ENCODE measurements at regions not wholly inside any gene's neighbourhood (a gene's known extent, or its start where the extent isn't known, plus 50 kb on each side); places are given as distances from the start of the nearest gene placed in this dataset.

- no peaks in the 10 kb centered on the region for H3K9me3 Mint-ChIP-seq
- H3K36me3 Mint-ChIP-seq (ENCODE audit: low read depth) = no peaks in the 10 kb centered on the region
- no peaks in the 10 kb centered on the region for H3K27me3 Mint-ChIP-seq
- no peaks in the 10 kb centered on the region for H3K4me1 Mint-ChIP-seq (ENCODE audit: low read depth)
- H3K4me3 Mint-ChIP-seq = no peak overlapping the region
- intact Hi-C loops (cut with micrococcal nuclease) = no loop called here
- H3K27ac Mint-ChIP-seq = no peak overlapping the region
Observed at GRCh38 chr1:199301472-199302217, 662.8 kb downstream of the PTPRC start.

DNA sequence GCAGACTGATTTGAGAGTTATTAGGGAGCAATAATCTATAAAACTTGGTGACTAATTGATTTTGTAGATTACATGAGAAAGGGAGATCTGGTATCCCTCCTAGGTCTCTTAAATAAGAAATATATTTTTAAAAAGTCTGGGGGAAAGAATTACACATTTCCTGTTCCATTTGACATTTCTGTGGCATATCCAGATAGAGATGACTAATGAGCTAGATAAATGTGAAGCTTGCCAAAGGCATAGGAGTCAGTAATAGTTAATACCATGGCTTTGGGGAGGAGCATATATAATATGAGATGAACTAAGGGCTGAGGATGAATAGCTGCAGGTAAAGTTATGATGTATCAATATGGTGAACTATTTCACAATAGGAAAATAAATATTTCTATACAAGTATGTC, 663.7 kb downstream of the PTPRC start:
- no peak overlapping the region for H3K4me3 Mint-ChIP-seq
- H3K27me3 Mint-ChIP-seq = no peaks in the 10 kb centered on the region

DNA sequence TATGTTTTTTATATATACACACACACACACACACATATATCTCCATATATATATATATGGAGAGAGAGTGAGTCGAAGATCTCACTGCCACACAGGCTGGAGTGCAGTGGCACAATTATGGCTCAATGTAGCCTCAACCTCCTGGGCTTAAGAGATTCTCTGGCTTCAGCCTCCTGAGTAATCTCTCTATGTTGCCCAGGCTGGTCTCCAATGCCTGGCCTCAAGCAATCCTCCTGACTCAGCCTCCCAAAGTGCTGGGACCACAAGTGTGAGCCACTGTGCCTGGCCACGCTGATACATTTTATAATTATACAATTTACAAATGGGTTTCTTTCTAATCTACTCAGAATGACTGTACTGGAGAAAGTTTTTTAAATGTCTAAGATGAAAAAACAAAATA, 664.2 kb downstream of the PTPRC start:
- no peaks in the 10 kb centered on the region for H3K9me3 Mint-ChIP-seq
- H3K4me3 Mint-ChIP-seq = no peak overlapping the region
- intact Hi-C loops (cut with micrococcal nuclease) = no loop called here
- no peaks in the 10 kb centered on the region for H3K36me3 Mint-ChIP-seq (ENCODE audit: low read depth)
- no peak overlapping the region for H3K27ac Mint-ChIP-seq
- no peaks in the 10 kb centered on the region for H3K4me1 Mint-ChIP-seq (ENCODE audit: low read depth)
- no peaks in the 10 kb centered on the region for H3K27me3 Mint-ChIP-seq

More for the DNA sequence above, 663.7 kb downstream of the PTPRC start:
- no peaks in the 10 kb centered on the region for H3K9me3 Mint-ChIP-seq
- H3K27ac Mint-ChIP-seq = no peak overlapping the region
- no peaks in the 10 kb centered on the region for H3K36me3 Mint-ChIP-seq (ENCODE audit: low read depth)
- intact Hi-C loops (cut with micrococcal nuclease) = no loop called here
- H3K4me1 Mint-ChIP-seq (ENCODE audit: low read depth) = no peaks in the 10 kb centered on the region

DNA sequence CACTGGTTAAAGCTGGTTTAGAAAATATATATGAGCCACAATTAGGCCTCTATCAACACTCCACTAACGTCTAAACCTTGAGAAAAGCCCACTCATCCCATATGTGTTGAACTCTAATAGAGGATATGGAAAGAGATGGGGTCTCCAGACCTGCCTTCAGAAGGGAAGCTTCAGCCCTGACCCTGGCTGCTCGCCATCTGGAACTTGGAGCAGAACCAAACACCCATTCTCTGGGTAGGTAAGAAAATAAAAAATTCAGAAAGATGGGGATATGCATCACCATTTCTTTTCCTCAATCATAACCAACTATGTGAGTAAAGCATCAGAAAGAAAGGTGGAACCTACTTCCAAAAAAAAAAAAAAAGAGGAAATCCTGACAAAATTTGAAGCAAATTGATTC, 666.2 kb downstream of the PTPRC start:
- Mint-ChIP-seq H3K9me3 (no peaks in the 10 kb centered on the region), H3K36me3 (ENCODE audit: low read depth) (no peaks in the 10 kb centered on the region), H3K27me3 (no peaks in the 10 kb centered on the region), H3K4me1 (ENCODE audit: low read depth) (no peaks in the 10 kb centered on the region), H3K27ac (no peak overlapping the region), H3K4me3 (no peak overlapping the region)
- intact Hi-C loops (cut with micrococcal nuclease) = no loop called here

DNA sequence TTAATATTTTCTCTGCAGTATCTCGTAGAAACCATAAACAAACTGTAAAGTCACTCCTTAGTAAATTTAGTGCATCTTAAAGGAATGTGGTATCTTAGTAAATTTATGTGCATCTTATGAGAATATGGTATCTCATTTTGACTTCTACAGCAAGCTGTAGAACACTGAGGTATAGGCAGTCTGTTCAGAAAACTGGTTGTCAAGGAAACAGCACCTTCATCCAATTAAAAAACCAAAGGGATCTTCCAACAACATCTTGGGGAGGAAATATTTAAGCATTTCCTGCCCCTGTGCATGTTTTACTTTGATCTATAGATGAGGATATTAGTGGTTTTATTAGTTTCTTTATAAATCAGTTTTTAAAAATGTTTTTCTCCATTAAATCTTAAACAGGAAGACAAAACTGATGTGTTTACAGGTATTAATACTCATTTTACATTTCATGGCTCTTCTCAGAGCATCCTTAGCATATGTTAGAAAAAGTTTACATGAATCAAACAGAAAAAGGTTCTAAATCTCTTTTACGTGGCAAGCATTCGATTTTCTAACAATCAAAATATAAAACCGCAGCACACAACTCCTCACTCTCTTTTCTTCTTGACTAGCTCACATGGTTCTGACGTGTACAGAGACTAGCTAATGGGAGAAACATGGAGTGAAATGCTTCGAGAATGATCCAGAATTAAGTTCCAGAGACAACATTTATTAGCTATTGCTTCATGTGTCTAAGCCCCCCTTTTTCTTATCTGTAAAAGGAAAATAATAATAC, 668.8 kb downstream of the PTPRC start:
- no peak overlapping the region for H3K4me3 Mint-ChIP-seq
- intact Hi-C loops (cut with micrococcal nuclease) = no loop called here
- no peak overlapping the region for H3K27ac Mint-ChIP-seq
- H3K4me1 Mint-ChIP-seq (ENCODE audit: low read depth) = no peaks in the 10 kb centered on the region
- no peaks in the 10 kb centered on the region for H3K36me3 Mint-ChIP-seq (ENCODE audit: low read depth)
- no peaks in the 10 kb centered on the region for H3K9me3 Mint-ChIP-seq
- no peaks in the 10 kb centered on the region for H3K27me3 Mint-ChIP-seq

DNA sequence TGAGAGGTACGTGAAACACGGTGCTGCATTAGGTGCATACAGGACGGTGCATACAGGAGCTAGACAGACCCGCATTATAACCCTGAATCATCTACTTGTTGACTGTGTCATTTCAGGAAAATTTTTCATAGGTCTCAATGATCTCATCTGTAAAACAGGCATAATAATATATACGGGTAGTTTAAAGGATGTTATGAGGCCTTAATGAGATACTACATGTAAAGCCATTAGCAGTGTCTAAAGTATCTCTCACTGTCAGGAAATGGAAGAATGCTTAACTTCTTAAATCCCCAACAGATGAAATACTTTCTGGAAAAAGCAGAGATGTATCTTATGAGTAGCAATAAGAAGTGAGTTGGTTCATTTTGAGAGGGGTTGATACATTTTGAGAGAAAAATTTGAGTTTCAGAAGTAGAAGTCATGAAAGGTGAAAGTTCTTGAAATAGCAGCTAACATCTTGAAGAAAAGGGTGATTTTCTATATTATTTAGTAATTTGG, 669.6 kb downstream of the PTPRC start:
- intact Hi-C loops (cut with micrococcal nuclease) = no loop called here
- Mint-ChIP-seq H3K4me1 (ENCODE audit: low read depth) (no peaks in the 10 kb centered on the region), H3K27ac (no peak overlapping the region), H3K9me3 (no peaks in the 10 kb centered on the region), H3K36me3 (ENCODE audit: low read depth) (no peaks in the 10 kb centered on the region), H3K4me3 (no peak overlapping the region), H3K27me3 (no peaks in the 10 kb centered on the region)

- no peaks in the 10 kb centered on the region for H3K4me1 Mint-ChIP-seq (ENCODE audit: low read depth)
- no peaks in the 10 kb centered on the region for H3K9me3 Mint-ChIP-seq
- no peak overlapping the region for H3K27ac Mint-ChIP-seq
- H3K36me3 Mint-ChIP-seq (ENCODE audit: low read depth) = no peaks in the 10 kb centered on the region
- intact Hi-C loops (cut with micrococcal nuclease) = no loop called here
- no peak overlapping the region for H3K4me3 Mint-ChIP-seq
- H3K27me3 Mint-ChIP-seq = no peaks in the 10 kb centered on the region
Observed at GRCh38 chr1:199310708-199311107, 671.9 kb downstream of the PTPRC start.

DNA sequence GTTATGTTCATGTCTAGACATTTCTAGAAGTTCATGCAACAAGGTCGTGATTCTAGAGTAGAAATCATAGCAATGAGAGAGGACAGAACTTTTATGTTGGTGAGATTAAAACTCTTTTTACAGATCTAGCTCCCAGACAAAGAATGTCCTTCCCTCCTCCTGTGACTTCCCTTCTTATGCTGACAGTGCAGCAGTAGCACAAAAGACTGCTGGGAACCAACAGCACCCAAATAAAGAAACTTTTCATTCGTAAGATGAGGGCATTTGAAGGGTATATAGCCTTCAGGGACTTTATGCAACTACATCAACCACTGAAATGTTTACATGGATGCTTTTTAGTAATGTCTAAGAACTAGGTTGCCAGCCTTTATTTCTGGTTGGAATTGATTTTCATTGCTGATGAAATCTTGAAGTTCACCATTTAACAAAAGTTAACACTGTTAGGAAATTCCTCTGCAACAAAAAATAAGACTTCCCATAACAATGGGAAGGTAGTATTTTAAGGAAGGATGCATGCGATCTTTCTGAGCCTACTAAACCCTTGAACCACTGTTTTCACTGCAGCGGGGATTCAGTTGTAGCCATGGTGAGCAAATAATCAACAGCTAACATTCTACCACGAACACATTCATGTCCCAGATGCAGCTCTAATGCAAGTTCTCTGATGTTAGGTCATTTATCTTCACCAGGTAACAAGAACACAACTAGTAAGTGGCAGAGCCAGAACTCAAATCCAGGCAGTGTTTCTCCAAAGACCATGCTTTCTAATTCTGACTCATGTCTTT, 672.8 kb downstream of the PTPRC start:
- no peak overlapping the region for H3K4me3 Mint-ChIP-seq
- H3K36me3 Mint-ChIP-seq (ENCODE audit: low read depth) = no peaks in the 10 kb centered on the region
- intact Hi-C loops (cut with micrococcal nuclease) = no loop called here
- H3K27ac Mint-ChIP-seq = no peak overlapping the region
- no peaks in the 10 kb centered on the region for H3K9me3 Mint-ChIP-seq
- H3K4me1 Mint-ChIP-seq (ENCODE audit: low read depth) = no peaks in the 10 kb centered on the region
- H3K27me3 Mint-ChIP-seq = no peaks in the 10 kb centered on the region

GRCh38 chr1:199312626-199313025, 673.8 kb downstream of the PTPRC start:
- H3K27me3 Mint-ChIP-seq = no peaks in the 10 kb centered on the region
- intact Hi-C loops (cut with micrococcal nuclease) = no loop called here

DNA sequence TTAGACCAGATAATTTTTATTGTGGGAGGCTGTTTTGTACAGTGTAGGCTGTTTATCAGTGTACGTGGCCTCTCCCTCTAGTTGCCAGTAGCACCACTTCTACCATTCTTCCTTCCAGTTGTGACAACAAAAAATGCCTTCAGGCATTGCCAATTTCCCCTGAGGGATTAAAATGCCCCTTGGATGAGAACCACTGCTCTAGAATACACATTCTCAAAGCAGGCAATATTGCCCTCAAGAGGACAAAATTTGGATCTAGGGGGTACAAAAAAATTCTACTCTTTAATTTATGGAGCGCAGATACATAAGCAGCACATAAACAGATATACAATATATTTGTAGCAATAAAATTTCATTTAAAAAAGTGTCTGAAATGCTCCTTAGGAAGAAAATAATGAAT, 674.6 kb downstream of the PTPRC start:
- Mint-ChIP-seq H3K27ac (no peak overlapping the region), H3K36me3 (ENCODE audit: low read depth) (no peaks in the 10 kb centered on the region), H3K9me3 (no peaks in the 10 kb centered on the region), H3K4me1 (ENCODE audit: low read depth) (no peaks in the 10 kb centered on the region), H3K27me3 (no peaks in the 10 kb centered on the region), H3K4me3 (no peak overlapping the region)
- intact Hi-C loops (cut with micrococcal nuclease) = no loop called here

More at GRCh38 chr1:199312626-199313025, 673.8 kb downstream of the PTPRC start:
- H3K4me3 Mint-ChIP-seq = no peak overlapping the region
- H3K9me3 Mint-ChIP-seq = no peaks in the 10 kb centered on the region
- no peak overlapping the region for H3K27ac Mint-ChIP-seq
- H3K4me1 Mint-ChIP-seq (ENCODE audit: low read depth) = no peaks in the 10 kb centered on the region
- no peaks in the 10 kb centered on the region for H3K36me3 Mint-ChIP-seq (ENCODE audit: low read depth)

DNA sequence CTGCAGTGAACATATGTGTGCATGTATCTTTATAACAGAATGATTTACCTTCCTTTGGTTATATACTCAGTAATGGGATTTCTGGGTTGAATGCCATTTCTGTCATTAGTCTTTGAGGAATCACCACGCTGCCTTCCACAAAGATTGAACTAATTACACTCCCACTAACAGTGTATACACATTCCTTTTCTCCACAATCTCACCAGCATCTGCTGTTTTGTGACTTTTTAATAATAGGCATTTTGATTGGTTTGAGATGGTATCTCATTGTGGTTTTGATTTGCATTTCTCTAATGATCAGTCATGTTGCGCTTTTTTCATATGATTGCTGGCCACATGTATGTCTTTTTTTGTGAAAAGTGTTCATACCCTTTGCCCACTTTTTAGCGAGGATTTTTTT, 680.5 kb downstream of the PTPRC start:
- Mint-ChIP-seq H3K4me1 (ENCODE audit: low read depth) (no peaks in the 10 kb centered on the region), H3K36me3 (ENCODE audit: low read depth) (no peaks in the 10 kb centered on the region), H3K27ac (no peak overlapping the region), H3K4me3 (no peak overlapping the region), H3K9me3 (no peaks in the 10 kb centered on the region), H3K27me3 (no peaks in the 10 kb centered on the region)
- intact Hi-C loops (cut with micrococcal nuclease) = no loop called here

DNA sequence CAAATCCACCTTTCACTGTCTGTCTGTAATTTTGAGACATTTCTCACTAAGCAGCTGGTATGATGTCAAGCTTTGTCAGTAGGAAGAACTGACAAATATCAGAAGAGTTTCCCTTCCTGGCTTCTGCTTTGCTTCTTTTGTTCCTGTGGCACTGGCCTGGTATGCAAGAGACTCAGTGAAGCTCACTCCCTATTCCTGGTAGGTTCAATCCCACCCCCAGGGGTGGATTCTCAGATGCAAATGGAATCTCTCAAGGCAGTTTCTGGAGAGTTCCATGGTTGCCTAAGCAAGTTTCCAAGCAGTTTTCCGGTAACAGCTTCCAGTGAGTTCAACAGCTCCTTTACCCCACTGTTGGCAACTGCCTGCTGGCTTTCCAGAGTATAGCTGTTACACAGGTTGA, 683.4 kb downstream of the PTPRC start:
- no peaks in the 10 kb centered on the region for H3K36me3 Mint-ChIP-seq (ENCODE audit: low read depth)
- H3K4me3 Mint-ChIP-seq = no peak overlapping the region
- no peaks in the 10 kb centered on the region for H3K27me3 Mint-ChIP-seq
- no peaks in the 10 kb centered on the region for H3K9me3 Mint-ChIP-seq
- no peaks in the 10 kb centered on the region for H3K4me1 Mint-ChIP-seq (ENCODE audit: low read depth)
- no peak overlapping the region for H3K27ac Mint-ChIP-seq
- intact Hi-C loops (cut with micrococcal nuclease) = no loop called here

DNA sequence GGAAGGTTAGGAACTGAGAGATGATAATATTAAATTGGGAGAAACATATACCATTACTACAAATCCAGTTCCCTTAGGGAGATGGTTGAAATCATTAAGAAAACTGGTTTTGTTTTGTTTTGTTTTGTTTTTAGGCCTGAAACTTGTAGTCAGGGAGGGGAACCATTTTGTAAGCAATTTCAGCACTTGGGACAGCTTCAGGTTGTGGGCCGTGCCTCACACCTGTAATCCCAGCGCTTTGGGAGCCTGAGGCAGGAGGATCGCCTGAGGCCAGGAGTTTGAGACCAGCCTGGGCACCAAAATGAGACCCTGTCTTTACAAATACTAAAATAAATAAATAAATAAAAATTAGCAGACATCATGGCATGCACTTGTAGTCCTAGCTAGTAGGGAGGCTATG, 694.3 kb upstream of the NR5A2 start:
- H3K4me3 Mint-ChIP-seq = no peak overlapping the region
- no peaks in the 10 kb centered on the region for H3K9me3 Mint-ChIP-seq
- no peaks in the 10 kb centered on the region for H3K4me1 Mint-ChIP-seq (ENCODE audit: low read depth)
- no peak overlapping the region for H3K27ac Mint-ChIP-seq
- no peaks in the 10 kb centered on the region for H3K27me3 Mint-ChIP-seq
- intact Hi-C loops (cut with micrococcal nuclease) = no loop called here
- H3K36me3 Mint-ChIP-seq (ENCODE audit: low read depth) = no peaks in the 10 kb centered on the region

GRCh38 chr1:199335496-199335895, 692.0 kb upstream of the NR5A2 start:
- Mint-ChIP-seq H3K36me3 (ENCODE audit: low read depth) (no peaks in the 10 kb centered on the region), H3K9me3 (no peaks in the 10 kb centered on the region), H3K4me1 (ENCODE audit: low read depth) (no peaks in the 10 kb centered on the region), H3K4me3 (no peak overlapping the region), H3K27me3 (no peaks in the 10 kb centered on the region), H3K27ac (no peak overlapping the region)
- intact Hi-C loops (cut with micrococcal nuclease) = no loop called here
